GM21619 (cell line): ENCODE measurements at regions not wholly inside any gene's neighbourhood (a gene's known extent, or its start where the extent isn't known, plus 50 kb on each side); places are given as distances from the start of the nearest gene placed in this dataset.

Source experiments
- ATAC-seq: cut with Tn5 transposase; IDR thresholded peaks from one replicate; pipeline ENCODE4 v1.9.1; 2021; ENCODE audit not compliant: unreplicated experiment

DNA sequence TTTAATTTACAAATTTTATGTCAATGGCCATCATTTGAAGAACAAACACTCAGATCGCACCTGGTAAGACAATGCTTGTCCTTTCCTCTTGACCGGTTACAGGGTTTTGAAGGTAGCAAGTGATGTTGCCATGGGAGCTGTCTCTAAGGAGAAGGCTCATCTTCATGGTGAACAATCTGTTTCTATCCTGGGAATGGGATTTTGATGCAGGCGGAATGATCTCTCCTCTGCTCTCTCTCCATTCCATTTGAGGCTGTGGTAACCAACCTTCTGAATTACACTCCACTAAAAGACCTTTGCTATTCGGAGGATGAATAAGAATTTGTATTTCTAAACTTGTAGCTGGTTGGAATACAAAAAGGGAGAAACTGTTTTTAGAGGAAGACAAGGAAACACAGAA lies 57.9 kb upstream of the SLC5A9 start:
- no peak for ATAC-seq

DNA sequence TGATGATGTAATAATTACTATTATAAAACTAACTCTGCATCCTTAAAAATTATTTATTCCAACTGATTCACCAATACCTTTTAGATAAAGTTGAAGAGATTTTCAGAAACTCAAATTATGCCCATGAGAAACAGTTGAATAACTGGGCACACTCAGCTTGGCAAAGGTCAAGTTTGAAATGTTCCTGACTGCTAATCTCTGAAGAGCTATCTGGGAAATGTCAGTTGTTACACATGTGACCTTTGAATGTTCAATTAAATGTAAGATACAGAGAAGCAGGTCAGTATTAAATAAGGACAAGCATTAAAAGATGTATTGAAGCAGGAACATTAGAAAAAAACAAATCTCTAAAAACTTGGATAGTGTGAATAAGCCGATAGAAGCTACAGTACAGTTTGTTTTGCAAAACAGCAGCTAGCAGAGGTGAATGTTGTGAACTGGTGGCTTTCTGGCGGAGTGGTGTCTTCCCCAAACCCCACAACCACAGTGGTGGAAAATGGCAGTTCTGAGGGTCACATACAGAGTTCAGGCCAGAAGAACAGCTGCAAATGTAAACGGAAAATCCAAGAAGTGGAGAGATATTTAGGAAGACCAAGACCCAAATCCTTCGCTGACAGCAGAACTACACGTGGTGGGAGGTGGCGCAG lies 61.9 kb upstream of the SLC5A9 start:
- ATAC-seq = no peak

GRCh38 chr1:48139275-48139674 lies 83.2 kb upstream of the SLC5A9 start:
- no peak for ATAC-seq

DNA sequence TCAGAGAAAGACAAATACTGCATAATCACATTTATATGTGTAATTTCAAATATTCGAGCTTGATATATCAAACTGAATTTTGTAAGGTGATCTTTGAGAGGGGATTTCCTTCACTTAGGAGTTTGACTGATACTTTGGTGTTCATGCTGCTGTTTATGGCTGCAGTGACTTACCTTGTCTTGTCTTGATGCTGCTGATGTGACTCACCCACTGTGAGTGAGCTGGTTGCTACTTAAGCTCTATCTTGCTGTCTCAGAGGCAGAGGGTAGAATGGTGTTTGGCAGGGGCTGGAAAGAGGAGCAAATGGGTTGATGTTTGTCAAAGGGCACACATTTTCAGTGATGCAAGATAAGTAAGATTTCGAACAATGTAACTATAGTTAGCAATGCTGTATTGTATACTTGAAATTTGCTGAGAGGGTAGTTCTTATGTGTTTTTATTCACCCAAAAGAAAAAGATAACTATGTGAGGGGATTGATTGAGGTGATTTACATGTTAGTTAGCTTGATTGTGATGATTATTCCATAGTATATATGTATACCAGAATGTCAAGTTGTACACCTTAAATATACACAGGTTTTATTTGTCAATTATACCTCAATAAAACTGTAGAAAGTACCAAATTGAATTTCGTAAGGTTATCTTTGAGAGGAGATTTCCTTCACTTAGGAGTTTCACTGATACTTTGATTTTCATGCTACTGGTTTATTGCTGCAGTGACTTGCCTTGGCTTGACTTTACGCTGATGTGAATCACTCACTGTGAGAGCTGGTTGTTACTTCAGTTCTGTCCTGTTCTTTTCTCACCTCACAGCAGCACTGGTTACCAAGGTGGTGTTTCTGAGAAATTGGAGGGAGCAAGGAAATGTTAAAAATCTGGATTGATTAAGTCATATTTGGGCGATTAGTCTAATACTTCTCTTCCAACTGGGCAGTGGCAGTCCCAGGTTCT lies 94.5 kb upstream of the SLC5A9 start:
- ATAC-seq = no peak

GRCh38 chr1:48123647-48124046 lies 98.9 kb upstream of the SLC5A9 start:
- ATAC-seq = no peak

- no peak for ATAC-seq
Observed at GRCh38 chr1:48121955-48122354, 100.6 kb upstream of the SLC5A9 start.

DNA sequence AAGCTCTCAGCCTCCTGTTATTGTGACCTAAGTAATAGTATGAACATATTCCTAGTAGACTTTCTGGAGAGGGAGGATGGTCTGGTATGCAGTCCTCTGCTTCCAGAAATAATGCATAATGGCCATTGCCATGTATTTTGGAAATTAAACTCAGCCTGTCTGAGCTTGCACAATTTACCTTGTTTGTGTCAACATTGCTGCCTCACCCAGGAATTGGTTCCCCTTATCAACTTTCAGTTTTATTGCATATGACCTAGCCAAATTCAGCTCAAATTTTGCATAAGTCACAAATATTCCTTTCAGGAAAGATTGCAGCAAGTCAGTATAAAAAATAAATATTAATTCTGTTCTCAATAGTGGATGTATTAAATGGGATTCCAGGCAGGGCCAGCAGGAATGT lies 101.9 kb upstream of the SLC5A9 start:
- ATAC-seq = no peak

DNA sequence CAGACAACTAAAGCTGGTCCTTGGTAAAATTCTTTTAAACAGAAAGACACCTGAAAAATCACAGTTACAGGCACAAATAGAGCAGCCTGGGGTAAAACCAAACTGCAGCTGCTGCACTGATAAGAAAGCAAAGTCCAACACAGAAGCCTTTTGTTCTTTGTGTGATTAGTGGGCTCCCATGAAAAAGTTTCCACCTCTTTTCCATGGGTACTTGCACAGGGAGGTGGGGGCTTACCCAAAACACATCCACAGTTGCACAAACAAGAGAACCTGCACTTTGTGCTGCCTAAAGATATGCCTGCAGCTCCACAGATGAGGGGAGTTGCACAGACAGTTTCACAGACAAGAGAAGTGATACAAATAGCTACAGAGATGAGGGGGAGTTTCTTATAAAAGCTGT lies 106.7 kb upstream of the SLC5A9 start:
- no peak for ATAC-seq

GRCh38 chr1:48114596-48115382 lies 107.7 kb upstream of the SLC5A9 start:
- ATAC-seq = no peak

GRCh38 chr1:48109390-48110013 lies 112.3 kb upstream of the TRABD2B start:
- ATAC-seq = no peak

DNA sequence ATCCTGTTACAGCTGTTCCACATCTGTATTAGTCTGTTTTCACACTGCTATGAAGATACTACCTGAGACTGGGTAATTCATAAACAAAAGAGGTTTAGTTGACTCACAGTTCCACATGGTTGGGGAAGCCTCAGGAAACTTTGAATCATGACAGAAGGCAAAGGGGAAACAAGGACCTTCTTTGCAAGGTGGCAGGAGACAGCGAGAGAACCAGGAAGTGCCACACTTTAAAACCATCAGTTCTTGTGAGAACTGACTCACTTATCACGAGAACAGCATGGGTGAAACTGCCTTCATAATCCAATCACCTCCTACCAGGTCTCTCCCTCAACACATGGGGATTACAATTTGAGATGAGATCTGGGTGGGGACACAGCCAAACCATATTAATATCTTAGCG lies 110.3 kb upstream of the TRABD2B start:
- no peak for ATAC-seq

GRCh38 chr1:48106049-48106448 lies 108.9 kb upstream of the TRABD2B start:
- ATAC-seq = no peak

DNA sequence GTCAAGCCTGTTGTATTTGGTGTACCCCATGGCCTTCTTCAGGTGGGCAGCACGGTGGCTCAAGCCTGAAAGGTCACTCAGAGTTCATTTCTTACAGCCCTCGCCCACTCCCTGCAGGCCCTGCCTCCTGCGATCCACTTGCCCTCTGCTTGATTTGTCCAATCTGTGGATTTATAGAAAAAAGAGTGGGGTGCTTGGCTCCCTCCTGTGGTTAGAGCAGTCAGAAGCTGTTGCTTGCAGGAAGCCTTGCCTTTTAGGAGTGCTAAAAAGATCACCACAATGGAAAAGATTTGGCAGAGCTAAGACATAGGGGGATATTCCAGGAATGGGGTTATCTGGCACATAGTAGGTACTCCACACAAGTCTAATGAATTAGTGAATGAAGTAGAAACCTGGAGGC lies 108.0 kb upstream of the TRABD2B start:
- no peak for ATAC-seq

- no peak for ATAC-seq
Observed at GRCh38 chr1:48103495-48103894, 106.3 kb upstream of the TRABD2B start.

GRCh38 chr1:48102766-48103165 lies 105.6 kb upstream of the TRABD2B start:
- ATAC-seq = no peak

GRCh38 chr1:48099072-48099773 lies 102.0 kb upstream of the TRABD2B start:
- no peak for ATAC-seq

DNA sequence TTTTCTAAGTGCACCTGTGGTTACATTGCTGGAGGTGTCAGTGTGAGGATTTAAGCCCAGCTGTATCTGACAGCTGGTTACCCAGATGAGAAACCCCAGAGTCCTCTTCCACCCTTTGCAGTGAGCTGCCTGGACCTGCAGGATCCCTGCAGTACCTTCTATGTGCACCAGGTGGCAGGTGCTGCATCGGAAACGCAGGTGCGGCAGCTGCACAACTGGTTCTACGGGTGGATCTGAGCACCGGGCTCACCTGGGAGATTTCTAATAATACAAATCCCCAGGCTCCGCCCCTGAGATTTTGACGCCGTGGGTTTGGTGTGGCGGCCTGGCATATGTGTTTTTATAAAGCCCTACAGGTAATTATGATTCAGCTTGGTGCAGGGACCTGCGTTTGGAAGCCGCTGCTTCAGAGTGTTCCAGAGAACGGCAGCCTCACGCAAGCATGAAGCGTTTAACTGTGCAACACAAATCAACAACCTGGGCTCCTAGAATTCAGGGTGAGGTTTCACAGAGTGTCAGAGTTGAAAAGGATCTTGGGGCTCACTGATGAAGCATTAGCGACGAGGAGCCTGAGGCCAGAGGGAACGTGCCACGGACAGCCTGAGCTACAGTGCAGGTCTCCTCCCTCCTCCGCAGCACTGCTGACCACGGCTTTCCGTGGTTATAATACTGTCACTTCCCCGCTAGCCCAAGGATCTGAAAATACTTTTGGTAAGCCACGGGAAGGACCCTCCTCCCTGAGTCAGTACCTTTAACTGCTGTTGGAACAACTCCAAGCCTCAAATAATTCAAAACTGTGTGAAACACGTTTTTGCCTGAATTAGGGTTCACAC lies 96.7 kb upstream of the TRABD2B start:
- ATAC-seq = peak; percentile 99

DNA sequence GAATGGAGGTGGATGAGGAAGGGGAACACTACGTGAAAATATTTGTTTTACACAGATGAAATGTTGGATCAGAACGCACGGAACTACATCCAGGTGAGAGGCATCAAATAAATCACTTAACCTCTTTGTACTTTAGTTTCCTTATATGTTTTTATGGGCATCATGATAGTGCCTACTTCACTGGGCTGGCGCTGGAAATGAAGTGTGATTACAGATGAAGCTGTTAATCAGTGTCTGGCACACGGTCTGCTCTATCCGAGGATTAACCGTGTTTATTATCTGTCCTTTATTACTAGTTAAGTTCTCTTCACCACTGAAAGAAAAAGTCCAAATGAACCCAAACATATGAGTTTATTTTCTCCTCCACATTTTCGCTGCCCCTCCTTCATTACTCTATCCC lies 96.0 kb upstream of the TRABD2B start:
- ATAC-seq = no peak

DNA sequence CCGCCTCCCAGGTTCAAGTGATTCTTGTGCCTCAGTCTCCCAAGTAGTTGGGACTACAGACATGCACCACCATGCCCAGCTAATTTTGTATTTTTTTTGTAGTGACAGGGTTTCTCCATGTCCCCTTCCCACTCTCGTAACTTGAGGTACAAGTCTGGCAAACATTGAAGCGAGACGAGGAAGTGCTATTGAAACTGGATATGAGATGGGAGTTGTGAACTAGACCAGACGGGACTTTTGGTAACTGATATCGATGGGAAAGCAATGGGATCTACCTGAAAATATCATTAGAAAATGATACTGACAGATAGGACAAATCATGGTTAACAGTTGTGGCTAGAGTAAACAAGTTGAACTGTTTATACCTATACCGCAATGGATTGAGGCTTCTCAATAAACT lies 95.2 kb upstream of the TRABD2B start:
- ATAC-seq = no peak
